GM19328 (cell line): ENCODE measurements at regions not wholly inside any gene's neighbourhood (a gene's known extent, or its start where the extent isn't known, plus 50 kb on each side); places are given as distances from the start of the nearest gene placed in this dataset.

Experiments used
- ATAC-seq: cut with Tn5 transposase; IDR thresholded peaks from one replicate; pipeline ENCODE4 v1.9.1; 2021; ENCODE audit warnings: mild to moderate bottlenecking, moderate library complexity; ENCODE audit not compliant: unreplicated experiment

DNA sequence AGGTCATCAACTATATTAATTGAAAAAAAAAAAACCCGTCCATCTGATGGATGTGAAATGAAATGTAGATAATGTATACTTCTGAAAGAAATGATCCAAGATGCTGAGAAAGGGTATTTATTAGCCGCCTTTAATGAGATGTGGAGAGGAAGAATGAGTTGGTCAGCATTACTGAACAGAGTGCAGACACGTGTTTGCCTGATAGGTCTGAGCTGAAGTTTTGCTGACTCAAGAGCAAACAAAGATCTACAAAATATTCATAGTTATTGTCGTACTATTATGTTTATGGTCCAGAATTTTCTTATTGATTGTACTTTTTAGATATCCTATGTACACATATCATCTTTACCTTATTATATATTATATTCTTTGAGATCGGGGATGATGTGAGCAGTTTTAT lies 235.3 kb downstream of the RDH14 start:
- ATAC-seq = no peak

DNA sequence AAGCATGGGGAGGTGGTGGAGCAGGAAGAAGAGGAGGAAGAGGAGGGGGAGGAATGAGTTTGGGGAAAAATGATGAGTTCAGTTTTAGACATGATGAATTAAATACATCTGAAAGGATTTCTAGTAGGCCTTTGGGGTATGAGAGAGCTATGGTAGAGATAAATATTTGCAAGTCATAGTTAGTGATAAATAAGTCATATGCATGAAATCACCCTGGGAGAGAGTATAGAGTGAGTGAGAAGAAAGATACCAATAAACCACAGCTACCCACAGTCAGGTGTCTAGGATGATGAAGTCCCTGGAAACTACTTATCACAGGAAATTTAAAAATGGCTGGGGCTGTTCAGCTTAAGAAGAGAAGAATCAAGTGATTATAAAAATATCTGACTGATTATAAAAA lies 240.5 kb downstream of the RDH14 start:
- no peak for ATAC-seq

DNA sequence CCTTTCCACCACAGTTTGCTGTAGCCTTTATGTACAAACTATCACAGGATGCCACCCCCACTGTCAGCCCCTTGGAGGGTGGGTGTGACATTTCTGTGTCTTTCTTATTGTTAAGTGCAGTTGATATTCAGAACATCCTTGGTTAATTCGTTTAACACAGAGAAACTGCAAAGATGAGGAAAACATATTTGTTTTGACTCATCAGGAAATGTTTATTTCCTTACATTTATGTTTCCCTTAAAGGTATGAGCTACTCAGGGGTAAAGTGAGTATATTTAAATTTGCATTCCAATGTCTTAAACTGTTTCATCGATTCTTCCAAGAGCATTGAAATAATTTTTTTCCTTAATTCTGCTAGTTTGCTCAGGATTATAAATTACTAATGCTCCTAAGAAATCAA lies 243.4 kb downstream of the RDH14 start:
- ATAC-seq = no peak

DNA sequence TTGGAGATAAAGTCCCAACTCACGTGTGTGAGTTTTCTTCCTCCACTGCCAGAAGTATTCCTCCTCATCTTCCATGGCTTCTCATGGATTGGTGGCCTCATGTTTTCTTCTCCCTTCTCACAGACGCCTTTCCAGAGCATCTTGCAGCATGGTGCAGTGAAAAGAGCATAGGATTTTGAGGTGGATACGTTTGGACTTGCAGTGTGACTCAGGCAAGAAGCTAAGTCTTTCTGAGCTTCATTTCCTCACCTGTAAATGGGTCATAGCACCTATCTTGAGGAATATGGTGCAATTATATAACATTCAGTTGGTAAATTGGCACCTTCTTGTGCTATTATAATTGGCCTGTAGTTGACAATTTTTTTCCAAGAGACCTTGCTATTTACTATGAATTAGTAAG lies 247.6 kb downstream of the RDH14 start:
- no peak for ATAC-seq

DNA sequence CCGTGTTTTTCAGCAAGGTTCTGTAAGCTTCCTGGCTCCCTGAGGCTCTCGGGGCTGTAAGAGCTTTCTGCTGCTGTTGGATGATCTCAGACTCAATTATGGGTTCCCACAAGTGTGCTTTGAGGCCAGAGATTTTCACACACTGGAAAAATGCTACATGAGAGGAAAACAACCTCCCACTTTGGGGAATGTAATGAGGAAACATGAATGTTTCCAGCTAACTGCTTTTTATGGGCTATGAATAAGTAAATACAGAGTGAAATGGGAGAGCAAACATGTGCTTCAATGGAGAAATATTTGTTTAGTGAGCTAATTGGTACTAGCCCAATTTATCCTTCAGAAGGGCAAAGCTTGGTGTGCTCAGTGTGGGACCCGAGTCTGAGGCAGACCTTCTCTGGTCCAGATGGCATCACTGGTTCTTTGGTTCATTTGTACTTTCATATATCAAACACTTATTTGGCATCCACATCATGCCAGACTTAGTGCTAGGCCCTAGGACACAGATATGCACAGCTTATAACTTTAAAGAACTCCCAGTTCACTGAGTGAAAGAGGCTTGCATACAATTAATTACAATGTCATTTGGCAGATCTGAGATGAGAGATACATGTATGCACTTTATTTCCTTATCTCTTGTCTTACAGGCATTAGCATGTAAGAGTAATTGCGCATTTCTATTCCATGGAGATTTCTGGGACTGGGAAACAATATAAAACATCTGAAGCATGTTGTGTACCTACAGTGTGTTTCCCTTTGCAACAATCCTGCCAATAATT lies 248.8 kb downstream of the RDH14 start:
- ATAC-seq = no peak

DNA sequence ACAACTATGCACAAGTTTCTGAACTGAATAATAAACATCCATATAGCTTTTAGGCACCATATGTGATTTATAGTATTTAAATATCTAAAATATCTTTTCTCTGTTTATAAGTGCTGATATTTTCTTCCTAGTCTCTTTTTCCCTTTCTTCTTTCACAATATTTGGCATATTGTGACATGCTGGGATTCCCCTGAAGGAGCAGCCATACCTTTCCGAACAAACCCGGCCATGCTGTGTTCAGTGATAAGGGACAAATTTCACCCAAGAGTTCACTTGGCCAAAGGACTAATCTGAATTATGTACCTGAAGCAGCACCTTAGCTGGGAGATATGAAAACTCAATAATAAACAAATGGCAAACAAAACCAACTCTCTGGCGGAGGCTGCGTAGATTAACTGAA lies 250.8 kb downstream of the RDH14 start:
- ATAC-seq = no peak

DNA sequence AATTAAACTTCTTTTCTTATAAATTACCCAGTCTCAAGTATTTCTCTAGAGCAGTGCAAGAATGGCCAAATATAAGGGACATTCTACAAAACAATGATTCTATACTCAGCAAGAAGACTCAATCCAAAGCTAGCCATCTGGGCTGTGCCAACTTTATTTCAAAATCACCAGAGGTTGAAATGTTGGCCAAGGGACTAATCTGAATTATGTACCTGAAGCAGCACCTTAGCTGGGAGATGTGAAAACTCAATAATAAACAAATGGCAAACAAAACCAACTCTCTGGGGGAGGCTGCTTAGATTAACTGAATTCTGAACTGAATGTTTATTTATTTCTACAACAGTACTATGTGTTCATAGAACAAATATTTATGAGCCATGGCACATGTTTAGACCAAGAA lies 251.3 kb downstream of the RDH14 start:
- no peak for ATAC-seq

DNA sequence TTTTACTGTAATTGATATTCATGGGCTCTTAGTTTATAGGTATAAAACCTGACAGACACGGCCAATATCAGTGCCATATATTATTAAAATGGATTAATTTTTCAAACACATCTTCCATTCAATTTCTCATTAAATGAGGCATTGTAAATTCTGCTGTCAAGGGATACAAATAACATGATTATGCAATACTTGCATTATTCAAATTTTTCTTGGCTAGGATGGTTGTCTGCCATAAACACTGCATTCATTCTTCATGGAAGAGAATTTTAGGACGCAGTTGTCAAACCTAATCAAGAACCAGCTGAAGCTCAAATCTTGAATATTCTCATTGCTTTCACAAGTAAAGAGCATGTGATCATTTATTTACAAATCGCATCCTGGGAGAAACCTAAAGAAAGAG lies 255.6 kb downstream of the RDH14 start:
- ATAC-seq = no peak

DNA sequence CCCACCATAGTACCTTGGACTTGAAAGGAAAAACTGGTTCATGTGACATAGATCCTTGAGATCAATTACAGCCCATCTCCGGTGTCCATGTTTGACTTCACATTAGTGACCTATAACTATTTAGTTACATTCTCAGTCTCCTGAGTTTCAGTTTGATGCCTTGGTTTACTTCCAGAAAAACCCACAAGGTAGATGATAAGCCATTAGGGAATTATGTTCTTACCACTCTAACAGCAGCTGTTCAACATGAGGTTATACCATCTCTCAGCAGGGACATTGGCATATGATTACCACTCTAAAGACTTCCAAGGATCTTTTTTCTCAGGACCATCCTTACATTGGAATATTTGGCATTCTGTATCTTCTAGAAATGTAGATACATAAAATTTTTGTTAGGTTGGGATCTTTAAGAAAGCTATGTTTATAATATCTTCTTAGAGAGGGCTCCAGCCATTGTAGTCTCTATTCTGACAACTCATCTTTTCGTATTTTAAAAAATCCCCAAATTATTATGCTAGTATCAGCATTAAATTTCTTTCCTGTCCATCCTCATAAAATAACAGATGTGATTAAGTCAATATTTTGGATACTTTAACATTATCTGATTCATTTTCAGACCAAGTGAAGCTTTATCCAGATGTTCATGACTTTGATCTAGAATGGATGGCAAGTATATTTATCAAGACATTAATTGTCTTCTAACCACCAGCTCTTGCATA lies 258.9 kb downstream of the RDH14 start:
- ATAC-seq = no peak

DNA sequence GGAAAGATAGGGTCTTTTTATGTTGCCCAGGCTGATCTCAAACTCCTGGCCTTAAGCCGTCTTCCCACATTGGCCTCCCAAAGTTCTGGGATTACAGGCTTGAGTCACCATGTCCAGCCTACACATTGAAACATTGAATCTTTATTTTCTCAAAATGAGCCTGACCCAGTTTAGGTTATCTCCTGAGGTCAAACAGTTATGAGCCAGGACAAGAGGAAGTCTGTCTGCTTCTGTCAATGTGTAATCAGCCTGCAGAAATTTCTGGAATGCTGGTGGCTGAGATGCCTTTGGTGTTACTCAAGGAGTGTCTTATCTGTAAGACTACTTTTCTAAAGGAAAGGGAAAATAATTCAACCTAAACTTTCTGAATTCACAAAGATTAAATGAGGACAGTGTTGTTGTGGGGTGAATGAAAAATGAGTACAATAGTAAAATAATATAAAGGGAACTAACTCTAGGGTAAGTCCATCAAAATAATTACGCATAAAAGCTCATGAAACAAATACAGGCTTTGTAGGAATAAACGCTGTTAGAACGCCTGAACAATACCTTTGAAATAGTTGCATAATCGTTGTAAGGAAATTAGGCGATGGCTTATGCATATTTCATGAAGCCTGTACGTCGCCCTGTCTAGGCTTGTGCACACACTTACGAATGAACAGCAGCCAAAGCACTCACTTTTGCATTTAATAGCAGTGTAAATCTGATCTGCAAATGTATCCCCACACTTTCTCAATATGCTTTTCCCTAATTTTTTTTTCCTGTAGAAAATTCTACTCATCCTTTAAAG lies 260.8 kb downstream of the RDH14 start:
- ATAC-seq = no peak

DNA sequence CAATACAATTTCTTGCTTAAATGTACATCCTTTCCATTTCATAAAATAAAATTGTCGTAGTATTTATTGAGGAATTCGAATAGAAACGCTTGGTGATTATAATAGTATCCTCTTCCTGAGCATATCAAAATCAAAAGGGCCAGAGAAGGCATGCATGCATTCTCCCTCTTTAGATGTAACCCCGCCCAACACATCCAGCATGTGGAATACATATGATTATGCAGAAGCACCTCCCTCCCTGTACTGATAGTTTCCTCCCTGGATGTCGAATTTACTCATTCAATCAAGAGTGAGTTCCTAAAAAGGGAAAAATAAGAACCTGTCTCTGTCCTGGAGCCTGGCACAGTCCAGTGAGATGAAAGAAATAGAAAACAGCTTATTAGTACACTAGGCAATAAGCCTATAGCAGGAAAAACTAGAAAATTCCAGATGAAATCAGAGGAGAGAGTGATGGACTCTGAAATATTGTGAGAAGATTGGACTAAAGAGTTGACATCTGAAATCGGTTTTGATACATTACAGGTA lies 262.9 kb downstream of the RDH14 start:
- ATAC-seq = no peak

DNA sequence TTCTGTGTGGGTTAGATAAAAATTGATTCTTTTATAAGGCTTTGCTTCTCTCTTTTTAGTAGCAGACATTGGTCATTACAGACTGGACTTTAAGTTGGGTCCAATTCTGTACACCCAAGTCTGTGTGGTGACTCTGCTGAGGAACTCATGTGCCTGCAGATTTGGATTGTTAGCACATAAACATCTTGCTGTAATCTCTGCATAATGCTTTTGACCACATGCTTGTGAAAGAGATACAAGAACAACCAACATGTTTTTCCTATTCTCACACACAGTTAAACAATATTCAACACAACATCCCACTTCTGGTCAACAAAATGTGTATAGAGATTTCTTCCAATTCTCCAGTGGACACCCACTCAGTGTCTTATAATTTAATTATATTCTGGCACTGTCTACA lies 270.1 kb downstream of the RDH14 start:
- no peak for ATAC-seq

DNA sequence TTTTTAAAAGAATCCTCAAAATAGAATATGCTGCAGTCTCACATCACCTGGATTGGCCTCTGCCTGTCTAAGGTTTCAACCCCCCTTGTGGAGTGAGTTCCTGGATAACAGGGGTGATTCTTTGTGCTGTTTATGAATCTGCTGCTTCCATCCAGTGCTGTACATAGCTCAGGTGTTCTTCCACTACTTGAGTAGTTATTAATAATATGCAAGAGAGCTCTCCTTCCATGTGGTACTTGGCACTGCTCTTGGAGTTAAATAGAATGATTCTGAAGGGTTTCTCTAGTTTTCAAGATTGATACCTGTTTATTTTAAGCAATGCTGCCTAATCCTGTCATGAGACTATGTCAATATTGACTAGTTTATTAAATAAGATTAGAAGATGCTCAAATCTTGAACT lies 273.6 kb downstream of the RDH14 start:
- ATAC-seq = no peak

DNA sequence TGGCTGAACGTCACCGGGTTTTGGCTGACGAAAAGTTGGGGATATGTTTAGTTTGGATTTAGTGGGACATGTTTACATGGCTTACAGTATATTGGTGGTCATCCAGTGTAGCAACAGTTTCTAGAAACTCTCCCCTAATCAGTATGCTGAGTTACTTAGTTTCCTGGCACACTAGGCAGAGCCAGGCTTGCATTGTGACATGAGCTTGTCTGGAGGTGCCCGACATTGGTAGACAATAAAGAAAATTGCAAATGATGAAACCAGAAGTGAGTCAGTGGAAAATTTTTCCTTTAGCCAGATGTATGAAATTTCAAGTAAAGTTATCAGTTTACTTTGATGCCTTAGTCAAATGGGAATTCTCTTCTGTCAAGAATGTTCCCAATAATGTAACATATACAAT lies 276.1 kb downstream of the RDH14 start:
- ATAC-seq = no peak

DNA sequence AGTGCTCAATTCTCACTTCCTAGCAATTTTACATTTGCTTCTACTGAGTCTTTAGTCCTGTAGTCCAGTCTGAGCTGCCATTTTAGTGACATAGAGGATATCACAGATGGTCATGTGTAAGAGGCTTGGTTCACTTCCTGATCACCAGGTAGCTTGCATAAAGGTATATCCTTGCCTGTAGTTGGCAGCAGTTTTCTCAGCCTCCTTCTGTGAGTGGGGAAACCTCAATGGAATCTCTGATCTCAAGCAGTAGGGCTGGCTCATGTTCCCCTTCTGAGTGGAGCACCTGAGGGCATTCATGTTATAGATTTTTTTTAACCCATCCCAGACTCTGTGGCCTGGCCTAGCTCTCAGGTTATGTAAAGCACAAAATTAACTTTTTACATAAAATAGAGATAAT lies 278.4 kb downstream of the RDH14 start:
- ATAC-seq = no peak

DNA sequence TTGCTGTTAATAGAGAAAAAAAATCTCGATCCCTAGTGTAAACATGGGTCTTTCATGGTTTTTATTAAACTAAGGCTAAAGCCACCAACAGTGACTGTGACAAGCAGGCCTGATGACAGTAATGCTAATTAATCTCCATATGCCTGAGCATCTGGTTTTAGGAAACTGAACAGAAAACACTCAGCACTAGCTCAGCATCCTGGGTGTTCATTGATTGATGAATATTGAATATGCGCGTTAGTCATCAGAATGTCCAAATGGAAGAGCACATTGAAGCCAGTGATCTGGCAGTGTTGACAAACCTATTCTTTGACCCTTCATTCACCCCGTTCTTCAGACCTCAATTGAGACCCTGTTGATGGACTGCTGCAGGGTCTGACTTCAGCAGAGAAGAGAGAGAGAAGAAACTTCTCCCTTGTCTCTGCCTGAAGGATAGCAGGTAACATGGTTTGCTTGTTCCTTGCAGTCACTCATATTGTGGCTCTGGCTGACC lies 283.8 kb downstream of the RDH14 start:
- no peak for ATAC-seq

DNA sequence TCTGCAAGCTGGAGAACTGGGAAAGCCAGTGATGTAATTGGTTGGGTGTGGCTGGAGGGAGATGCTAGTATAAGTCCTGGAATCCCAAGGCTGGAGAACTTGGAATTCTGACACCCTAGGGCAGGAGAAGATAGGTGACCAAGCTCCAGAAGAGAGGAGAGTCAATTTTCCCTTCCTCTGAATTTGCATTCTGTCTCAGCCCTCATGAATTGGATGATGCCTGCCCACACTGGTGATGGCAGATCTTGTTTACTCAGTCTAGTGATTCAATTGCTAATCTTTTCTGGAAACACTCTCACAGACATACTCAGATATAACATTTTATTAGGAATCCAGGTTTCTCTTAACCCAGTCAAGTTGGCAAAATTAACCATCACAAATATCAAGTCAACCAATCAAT lies 287.2 kb downstream of the RDH14 start:
- no peak for ATAC-seq

DNA sequence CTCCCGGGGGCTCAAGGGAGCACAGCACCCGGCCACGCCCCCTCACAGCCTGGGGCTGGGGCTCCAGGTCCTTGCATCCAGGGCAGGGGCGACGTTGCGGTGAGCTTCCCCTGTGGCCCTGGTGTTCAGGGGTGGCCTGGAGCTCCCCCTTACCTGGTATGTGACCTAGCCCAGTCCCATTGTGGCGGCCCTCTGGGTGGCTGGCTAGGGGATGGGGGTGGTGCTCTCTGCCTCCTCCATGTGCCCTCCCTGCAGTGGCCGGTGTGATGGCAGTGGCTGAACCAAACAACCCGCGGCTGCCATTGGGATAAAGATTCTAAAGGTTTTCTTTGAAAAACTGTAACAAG lies 288.3 kb downstream of the RDH14 start:
- no peak for ATAC-seq

DNA sequence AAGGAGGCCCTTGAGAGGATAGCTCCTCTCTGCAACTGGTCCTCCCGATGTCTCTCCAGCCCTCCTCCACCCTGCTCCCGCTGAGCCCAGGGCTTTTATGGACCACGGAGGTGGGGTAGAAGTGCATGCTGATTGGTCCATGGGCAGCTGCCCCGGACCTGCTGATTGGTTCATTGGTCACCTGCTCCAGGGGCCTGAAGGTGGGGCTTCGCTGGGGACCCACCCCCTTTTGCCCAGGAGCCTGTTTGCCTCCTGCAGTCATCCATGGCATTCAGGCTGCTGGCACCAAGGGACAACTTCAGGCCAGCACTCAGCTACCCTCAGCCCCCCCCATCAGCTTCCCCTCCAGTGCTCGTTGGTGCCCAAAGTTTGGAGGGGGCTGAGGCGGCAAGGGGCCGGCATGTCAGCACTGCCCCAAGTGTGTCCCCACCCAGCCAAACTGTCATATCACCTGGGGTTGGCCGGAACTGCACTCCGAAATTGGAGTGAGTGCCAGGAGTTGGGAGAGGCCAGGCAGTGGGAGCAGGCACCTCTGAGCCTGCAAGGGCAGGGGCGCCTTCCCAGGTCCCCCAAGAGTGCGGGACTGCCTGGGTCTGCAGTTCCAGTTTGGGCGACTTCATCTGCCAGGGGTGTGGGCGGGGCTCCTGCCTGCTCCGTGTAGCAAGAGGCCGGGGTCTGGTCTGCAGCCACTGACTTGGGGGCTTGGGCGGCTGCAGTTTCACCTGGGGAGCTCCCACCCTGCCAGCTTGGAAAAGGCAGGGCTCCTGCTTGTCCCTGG lies 288.9 kb downstream of the RDH14 start:
- no peak for ATAC-seq

DNA sequence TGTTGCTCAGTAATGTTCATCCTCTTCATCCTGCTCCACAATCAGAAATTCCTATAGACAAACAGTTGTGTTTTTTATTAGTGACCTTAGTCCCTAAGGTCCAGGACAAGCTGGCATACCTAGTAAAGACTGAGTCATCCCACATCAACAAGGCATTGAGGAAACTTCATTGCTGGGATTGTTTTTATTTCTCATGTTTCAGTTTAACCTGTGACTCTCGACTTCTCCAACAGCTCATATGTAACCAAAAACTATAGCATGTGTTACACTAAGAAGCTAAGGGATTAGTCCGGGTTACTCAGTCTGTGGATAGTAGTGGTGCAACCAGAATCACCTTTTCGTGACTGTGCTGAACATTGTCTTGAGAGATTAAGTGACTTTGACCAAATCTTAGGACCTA lies 292.1 kb downstream of the RDH14 start:
- no peak for ATAC-seq

DNA sequence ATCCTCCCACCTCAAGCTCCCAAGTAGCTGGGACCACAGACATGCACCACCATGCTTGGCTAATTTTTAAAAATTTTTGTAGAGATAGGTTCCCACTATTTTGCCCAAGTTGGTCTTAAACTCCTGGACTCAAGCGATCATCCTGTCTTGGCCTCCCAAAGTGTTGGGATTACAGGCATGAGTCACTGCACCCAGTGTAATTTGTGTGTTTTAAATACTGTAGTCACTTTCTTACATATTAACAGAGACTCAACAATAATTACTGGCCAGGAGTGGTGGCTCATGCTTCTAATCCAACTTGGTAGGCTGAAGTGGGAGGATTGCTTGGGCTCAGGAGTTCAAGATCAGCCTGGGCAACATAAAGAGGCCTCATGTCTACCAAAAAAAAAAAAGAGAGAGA lies 293.0 kb downstream of the RDH14 start:
- ATAC-seq = no peak
